Hematopoietic multipotent progenitor cell treated with erythropoietin and hydrocortisone succinate and interleukin-3 and kit ligand, for 15 days (in vitro differentiated cells): ENCODE measurements at regions not wholly inside any gene's neighbourhood (a gene's known extent, or its start where the extent isn't known, plus 50 kb on each side); places are given as distances from the start of the nearest gene placed in this dataset.
"Not testable (repeated sequence)": the region's sequence is repeated elsewhere in the genome, so short reads cannot be mapped to it uniquely, and the experiment has no call there.

Experiments
- DNase-seq: peaks from one replicate; pipeline ENCODE4 v3.0.0-alpha.2; 2015; ENCODE audit warnings: low spot score

DNA sequence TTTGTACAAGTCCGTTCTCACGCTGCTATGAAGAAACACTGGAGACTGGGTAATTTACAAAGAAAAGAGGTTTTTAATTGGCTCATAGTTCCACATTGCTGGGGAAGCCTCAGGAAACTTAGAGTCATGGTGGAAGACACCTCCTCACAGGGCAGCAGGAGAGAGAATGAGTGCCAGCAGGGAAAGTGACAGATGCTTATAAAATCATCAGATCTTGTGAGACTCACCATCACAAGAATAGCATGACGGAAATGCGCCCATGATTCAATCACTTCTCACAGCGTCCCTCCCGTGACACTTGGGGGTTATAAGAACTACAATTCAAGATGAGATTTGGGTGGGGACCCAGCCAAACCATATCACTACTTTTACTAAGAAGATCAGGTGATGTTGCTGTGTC, 285.8 kb downstream of the TMX3 start:
- DNase-seq: no peak

DNA sequence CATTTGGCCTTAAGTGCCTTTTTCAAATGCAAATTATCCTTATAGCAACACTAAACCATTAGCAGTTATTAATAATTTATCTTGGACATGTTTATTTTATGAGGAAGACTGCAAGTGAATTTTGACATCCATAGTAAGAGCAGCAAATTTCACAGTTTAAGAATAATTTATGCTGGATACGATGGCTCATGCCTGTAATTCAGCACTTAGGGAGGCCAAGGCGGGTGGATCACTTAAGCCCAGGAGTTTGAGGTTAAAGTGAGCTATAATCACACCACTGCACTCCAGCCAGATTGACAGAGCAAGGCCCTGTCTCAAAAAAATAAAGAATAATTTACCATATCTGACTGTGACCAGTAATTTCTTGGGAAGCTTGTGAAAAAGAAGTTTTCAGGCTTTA, 286.2 kb downstream of the TMX3 start:
- no peak for DNase-seq

DNA sequence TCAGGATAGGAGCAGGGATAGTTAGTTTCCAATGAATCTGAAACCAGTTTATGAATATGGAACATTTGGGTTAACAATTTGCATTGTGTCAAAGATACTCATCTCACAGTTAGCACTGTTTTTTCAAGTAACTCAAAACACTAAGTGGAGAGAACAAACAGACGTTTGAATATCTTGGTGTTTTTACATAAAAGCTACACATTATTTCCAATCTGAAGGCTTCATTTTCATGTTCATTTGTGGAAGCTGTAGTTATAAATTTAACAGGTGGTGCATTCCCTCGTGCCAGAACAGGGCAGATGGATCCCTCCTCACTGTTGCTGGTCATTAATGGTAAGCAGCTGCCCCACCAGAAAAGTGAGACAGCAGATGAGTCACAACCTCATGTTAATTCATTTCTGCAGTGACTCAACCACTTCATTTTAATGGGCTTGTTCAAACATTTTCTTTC, 286.9 kb downstream of the TMX3 start:
- DNase-seq: no peak

GRCh38 chr18:68426731-68427315, 288.1 kb downstream of the TMX3 start:
- DNase-seq: no peak

- no peak for DNase-seq
Measured at GRCh38 chr18:68418881-68419280, 296.0 kb downstream of the TMX3 start.

DNA sequence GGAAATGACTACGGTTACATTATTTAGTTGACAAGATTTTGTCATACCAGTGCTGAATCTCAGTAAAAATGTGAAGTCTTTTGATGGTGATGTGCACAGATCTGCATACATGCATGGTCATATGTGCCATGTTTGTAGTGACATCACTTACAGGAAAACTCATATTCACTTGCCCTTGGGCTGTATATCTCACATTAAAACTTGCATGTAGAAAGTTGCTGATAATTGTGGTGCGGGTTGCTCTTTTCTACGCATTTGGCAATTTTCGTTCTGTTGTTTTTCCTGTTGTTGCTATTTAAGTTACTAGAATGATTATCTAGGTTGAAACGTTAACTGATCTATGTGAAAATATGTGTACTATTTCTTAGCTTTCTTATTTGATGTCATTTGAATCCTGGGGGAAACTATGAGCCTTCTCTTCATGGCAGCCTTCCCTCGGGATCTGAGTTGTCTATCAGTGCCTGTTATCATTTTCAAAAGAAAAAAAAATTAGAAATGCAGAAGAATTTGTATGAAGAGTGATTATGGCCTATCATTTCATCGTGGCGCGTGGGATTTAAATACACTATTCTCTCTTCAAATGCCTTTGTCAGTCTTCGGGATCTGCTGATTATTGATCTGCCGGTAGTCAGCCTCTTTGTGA, 296.6 kb downstream of the TMX3 start:
- no peak for DNase-seq

DNA sequence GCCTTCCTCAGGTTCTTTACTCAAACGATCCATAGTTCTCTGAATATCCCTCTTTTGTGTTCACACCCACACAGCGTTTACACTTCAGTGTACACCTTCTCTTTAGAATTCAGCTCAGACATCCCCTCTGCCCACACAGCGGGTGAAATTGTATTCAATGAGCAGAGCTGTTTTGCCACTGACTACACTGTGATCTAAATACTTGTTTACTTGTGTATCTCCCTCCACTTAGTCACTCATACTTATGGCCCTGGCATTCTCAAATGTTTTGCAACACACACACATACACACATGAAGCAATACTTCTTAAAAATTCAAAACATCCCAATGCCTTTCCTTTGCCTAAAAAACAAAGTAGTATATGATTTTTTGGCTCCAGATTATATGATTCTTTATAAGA, 297.1 kb downstream of the TMX3 start:
- DNase-seq: no peak

- DNase-seq: no peak
Measured at GRCh38 chr18:68417166-68417799, 297.6 kb downstream of the TMX3 start.

GRCh38 chr18:68414407-68414806, 300.5 kb downstream of the TMX3 start:
- no peak for DNase-seq

DNA sequence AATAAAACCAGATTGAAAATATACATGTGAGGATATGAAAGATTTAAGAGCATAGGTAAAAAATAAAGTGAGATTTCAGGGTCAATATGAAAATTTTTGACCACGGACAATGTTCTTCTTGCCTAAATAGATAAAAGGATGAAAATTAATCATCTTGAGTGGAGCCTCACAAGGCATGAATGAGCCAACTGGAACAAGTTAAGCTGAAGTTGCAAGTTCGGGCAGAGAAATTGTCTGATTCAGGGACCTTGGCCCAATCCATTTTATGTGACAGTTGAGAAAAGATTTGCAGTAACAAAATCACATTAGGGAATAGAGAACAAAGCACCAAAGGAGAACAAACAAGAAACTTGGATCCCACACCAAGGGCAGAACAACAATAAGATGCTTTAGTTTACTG, 305.3 kb downstream of the TMX3 start:
- no peak for DNase-seq

DNA sequence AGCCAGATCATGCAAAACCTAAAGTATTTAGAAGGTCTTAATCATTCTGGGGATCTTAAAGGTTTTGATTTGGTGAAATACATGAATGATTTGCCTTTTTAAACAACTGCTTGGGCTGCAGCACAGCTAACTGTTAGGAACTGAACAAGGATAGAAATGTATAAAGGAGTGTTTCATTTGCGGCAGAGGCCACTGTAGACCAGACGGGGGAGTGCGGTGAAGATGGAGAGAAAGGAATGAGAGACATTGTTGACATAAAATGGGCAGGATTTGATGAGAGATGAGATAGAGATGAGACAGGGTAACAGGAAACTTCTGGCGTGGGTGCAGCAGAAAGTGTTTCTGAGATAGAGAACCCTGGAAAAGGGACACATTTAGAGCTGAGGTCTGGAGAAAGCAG, 308.1 kb downstream of the TMX3 start:
- DNase-seq: no peak

- no peak for DNase-seq
Measured at GRCh38 chr18:68402784-68403183, 312.1 kb downstream of the TMX3 start.

GRCh38 chr18:68400889-68401288, 314.0 kb downstream of the TMX3 start:
- DNase-seq: no peak

- DNase-seq: no peak
Measured at GRCh38 chr18:68399721-68400120, 315.2 kb downstream of the TMX3 start.

DNA sequence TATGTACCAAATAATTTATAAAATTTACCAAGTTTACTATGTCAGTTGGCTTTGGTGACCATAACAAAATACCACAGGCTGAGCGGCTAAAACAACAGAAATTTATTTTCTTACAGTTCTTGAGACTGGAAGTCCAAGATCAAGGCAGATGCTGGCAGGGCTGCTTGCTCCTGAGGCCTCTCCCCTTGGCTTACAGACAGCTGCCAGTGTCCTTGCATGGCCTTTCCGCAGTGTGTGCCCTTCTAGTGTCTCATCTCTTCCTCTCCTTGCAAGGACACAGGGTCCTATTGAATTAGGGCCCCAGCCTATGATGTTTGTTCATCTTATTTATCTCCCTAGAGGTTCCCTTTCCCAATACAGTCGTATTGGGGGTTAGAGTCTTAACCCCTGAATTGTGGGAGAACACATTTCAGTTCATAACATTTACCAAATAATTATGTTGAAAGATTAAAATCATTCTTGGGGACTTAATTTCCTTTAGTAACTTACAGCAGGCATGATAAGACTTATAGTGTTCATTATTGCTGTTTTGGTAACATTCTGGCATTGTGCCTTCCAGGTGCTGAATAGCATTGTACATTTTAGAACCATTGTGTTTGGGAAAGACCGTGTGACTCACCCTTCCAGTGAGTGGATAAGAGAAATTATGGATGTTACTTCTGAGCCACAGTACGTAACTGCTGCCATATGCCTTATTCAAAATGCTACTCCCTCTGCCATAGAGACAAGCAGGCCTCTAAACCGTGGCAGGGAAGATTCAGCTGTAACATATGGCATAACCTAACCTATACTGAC, 317.5 kb downstream of the TMX3 start:
- no peak for DNase-seq

DNA sequence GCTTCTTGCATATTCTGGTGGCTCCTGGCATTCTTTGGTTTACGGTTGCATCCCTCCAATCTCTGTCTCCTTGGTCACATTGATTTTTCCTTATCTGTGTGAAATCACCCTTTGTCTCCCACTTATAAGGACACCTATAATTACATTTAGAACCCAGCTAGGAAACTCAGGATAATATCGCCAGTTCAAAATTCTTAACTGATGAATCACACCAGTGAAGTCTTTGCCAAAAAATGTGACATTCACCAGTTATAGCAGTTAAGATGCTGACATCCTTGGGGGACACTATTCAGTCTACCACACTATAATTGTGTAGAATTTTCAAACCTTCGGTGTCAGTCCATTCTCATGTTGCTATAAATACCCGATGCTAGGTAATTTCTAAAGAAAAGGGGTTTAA, 320.2 kb downstream of the TMX3 start:
- DNase-seq: no peak

GRCh38 chr18:68391801-68392200, 323.1 kb downstream of the TMX3 start:
- no peak for DNase-seq

GRCh38 chr18:68387246-68387645, 327.7 kb downstream of the TMX3 start:
- no peak for DNase-seq

- DNase-seq: not testable (repeated sequence)
Measured at GRCh38 chr18:68383979-68384378, 330.9 kb downstream of the TMX3 start.

GRCh38 chr18:68376926-68377325, 338.0 kb downstream of the TMX3 start:
- DNase-seq: no peak

DNA sequence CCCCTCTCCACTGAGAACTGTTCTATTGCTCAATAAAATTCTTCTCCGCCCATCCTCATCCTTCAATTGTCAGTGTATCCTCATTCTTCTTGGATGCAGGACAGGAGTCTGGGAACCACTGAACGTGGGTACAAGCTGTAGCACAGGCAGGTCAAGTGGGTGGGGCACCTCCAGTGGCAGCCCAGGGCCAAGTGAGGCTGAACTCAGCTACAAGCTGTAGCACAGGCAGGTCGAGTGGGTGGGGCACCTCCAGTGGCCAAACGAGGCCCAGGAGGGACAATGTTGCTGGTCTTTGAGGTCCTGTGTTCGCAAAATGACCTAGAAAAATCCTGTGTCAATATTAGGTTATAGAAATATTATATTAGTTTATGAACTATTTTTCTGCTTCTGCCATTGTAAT, 352.0 kb downstream of the TMX3 start:
- DNase-seq: no peak

DNA sequence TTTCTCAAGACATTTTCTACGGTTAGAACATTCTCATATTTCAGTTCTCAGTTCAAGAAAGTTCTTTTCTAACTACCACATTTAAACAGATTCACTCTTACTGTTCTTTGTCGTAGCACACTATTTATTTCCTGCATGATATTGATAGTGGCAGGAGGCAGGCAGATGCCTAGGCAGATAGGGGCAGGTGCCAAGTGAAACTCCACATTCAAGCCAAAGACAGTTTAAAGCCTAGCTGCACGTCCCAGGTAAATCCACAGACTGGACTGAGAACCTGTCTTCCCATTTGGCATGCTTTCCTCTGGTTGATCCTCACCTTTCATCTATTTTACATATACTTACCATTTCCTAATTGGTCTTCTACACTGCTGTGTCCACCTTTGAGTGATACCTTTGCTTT, 359.3 kb downstream of the TMX3 start:
- no peak for DNase-seq

- no peak for DNase-seq
Measured at GRCh38 chr18:68354176-68354575, 360.7 kb downstream of the TMX3 start.
